ENCODE measurements at regions not wholly inside any gene's neighbourhood (a gene's known extent, or its start where the extent isn't known, plus 50 kb on each side); places are given as distances from the start of the nearest gene placed in this dataset.

DNA sequence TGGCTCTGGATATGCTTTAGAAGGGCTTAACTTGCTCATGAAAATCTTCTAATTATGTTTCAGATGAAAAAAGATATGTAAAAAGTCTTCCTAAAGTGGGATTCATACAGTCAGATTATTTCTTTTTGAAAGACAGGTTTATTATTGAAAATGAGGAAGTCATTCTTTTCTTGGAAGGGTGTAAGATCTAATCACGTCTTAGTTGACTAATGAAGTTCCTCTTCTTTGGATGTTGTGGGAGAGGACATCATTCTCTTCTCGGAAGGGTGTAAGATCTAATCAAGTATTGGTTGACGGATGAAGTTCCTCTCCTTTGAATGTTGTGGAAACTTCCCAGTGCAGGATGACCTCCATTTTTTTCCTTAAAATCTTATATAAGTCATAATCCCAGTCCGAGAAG, 74.9 kb downstream of the ALG10 start:
- no peaks in the 10 kb centered on the region for H3K27me3 ChIP-seq
- intact Hi-C loops (cut with DNase I; ENCODE audit: low total_unique reads), result no loop called here
- WGBS, 2 donors (ENCODE audit: low coverage in 1 of 2), result 49 to 51% methylated on average over 3 to 4 of the region's 4 CpGs
- in situ Hi-C loops (cut with MboI; ENCODE audit: low pct_ligation_motif_present in 1 of 4, low pct_unique_long_range_greater_than_20kb in 1 of 4, low sequenced_read_pairs in 3 of 4), result no loop called here
- no peaks in the 10 kb centered on the region for H3K36me3 ChIP-seq
- H3K4me1 ChIP-seq, result no peaks in the 10 kb centered on the region
- DNase-seq, result no peak
- H3K9me3 ChIP-seq, result no peaks in the 10 kb centered on the region
- no peak for TF ChIP-seq POLR2AphosphoS5 (IDR thresholded peaks at IDR 0.05)
- TF ChIP-seq, protein P1, sequence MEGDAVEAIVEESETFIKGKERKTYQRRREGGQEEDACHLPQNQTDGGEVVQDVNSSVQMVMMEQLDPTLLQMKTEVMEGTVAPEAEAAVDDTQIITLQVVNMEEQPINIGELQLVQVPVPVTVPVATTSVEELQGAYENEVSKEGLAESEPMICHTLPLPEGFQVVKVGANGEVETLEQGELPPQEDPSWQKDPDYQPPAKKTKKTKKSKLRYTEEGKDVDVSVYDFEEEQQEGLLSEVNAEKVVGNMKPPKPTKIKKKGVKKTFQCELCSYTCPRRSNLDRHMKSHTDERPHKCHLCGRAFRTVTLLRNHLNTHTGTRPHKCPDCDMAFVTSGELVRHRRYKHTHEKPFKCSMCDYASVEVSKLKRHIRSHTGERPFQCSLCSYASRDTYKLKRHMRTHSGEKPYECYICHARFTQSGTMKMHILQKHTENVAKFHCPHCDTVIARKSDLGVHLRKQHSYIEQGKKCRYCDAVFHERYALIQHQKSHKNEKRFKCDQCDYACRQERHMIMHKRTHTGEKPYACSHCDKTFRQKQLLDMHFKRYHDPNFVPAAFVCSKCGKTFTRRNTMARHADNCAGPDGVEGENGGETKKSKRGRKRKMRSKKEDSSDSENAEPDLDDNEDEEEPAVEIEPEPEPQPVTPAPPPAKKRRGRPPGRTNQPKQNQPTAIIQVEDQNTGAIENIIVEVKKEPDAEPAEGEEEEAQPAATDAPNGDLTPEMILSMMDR (IDR thresholded peaks at IDR 0.05), result no peak
- no peak for TF ChIP-seq POLR2A (IDR thresholded peaks at IDR 0.05)
- TF ChIP-seq EP300 (IDR thresholded peaks at IDR 0.05; ENCODE audit: low read depth), result no peak
- no peak overlapping the region for H3K27ac ChIP-seq
- no peak overlapping the region for H3K4me3 ChIP-seq

DNA sequence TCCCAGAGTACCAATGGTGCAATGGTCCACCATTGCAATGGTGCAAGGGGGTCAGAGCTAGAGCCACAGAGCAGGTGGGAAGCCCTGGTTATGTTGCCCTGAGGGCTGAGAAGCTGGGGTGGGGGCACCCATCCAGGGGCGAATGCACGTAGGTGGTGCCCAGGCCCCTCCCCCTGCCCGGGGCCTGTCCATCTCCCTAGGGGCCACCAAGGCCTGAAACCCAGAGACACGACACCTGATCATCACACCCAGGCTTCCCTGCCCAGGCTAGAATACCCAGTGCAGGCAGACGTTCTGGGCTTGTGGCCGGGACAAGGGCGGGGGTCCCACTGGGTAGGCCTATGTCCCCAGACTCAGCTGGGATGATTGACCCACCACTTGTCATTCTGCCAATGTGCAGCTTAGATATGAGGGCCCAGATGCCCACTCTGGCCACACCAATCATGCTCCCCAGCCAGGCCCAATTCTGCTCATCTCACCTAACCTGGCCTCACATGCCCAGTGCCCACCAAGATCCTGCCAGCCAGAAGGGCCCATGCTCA, 83.2 kb downstream of the ALG10 start:
- 87% methylated on average over 7 of the region's 7 CpGs; no CpG with 5 or more reads in 1 of the 2 donors for WGBS, 2 donors (ENCODE audit: low coverage in 1 of 2)
- in situ Hi-C loops (cut with MboI; ENCODE audit: low pct_ligation_motif_present in 1 of 4, low pct_unique_long_range_greater_than_20kb in 1 of 4, low sequenced_read_pairs in 3 of 4), result loop anchor here in 1 of 4 donors (25.0 kb wide), 1 partner anchor 107 kb away; no protein-coding TSS in a partner anchor

DNA sequence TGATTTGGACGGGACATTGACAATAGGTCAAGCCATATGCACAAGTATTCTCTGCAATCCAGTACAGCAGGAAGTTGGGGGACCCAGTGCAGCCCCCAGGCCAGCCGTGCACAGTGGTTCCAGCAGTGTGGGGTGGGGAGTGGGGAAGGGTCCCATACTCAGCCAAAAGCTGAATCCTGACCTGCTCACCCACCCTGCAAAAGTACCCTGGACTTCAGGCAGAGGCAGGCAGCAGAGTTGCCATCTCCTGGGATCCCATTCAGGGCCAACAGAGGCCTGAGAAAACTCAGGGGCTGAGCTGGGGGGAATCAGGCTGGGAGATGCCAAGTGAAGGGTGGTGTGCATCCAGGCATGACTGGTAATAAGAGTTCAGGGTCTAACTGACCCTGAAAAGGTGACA, 83.9 kb downstream of the ALG10 start:
- no peaks in the 10 kb centered on the region for H3K4me1 ChIP-seq
- no peak overlapping the region for H3K4me3 ChIP-seq
- no peaks in the 10 kb centered on the region for H3K9me3 ChIP-seq
- intact Hi-C loops (cut with DNase I; ENCODE audit: low total_unique reads) (no loop called here), in situ Hi-C loops (cut with MboI; ENCODE audit: low pct_ligation_motif_present in 1 of 4, low pct_unique_long_range_greater_than_20kb in 1 of 4, low sequenced_read_pairs in 3 of 4) (loop anchor here in 1 of 4 donors (25.0 kb wide), 1 partner anchor 106 kb away; no protein-coding TSS in a partner anchor)
- no peak for DNase-seq
- TF ChIP-seq, protein P1 (IDR thresholded peaks at IDR 0.05), result no peak
- TF ChIP-seq EP300 (IDR thresholded peaks at IDR 0.05; ENCODE audit: low read depth) (no peak), POLR2A (IDR thresholded peaks at IDR 0.05) (no peak)
- peaks cover 20% of the 10 kb centered on the region for H3K27me3 ChIP-seq
- no peaks in the 10 kb centered on the region for H3K36me3 ChIP-seq
- no peak overlapping the region for H3K27ac ChIP-seq
- WGBS, 2 donors (ENCODE audit: low coverage in 1 of 2), result 83% methylated on average over 2 of the region's 2 CpGs; no CpG with 5 or more reads in 1 of the 2 donors

More for the DNA sequence above, 83.2 kb downstream of the ALG10 start:
- Histone ChIP-seq H3K4me1 (no peaks in the 10 kb centered on the region), H3K9me3 (no peaks in the 10 kb centered on the region), H3K27me3 (peaks cover 20% of the 10 kb centered on the region), H3K27ac (no peak overlapping the region), H3K36me3 (no peaks in the 10 kb centered on the region), H3K4me3 (no peak overlapping the region)
- DNase-seq, result no peak
- intact Hi-C loops (cut with DNase I; ENCODE audit: low total_unique reads), result no loop called here
- TF ChIP-seq, protein P1 (IDR thresholded peaks at IDR 0.05), result no peak
- TF ChIP-seq EP300 (IDR thresholded peaks at IDR 0.05; ENCODE audit: low read depth) (no peak), POLR2AphosphoS5 (IDR thresholded peaks at IDR 0.05) (no peak), POLR2A (IDR thresholded peaks at IDR 0.05) (no peak)

DNA sequence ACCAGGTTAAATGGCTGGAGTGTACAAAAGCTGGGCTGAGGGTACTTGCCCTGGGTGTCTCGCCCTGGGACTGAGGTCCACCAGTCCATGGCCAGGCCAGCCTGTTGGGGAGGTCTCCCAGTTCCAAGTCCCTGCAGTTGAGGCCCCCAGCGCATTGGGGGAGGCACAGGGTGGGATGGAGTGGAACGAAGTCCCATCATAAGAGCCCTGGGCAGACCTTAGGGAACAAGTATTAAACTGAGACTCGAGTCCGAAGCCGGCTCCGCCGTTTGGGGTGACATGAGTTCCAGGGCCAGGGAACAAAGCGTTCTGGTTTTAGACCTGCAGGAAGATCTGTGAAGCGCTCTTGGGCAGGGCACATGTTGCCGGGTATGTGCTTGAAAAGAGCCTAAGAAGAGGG, 84.7 kb downstream of the ALG10 start:
- Histone ChIP-seq H3K27me3 (peaks cover 20% of the 10 kb centered on the region), H3K27ac (no peak overlapping the region)
- 81 to 100% methylated on average over 2 to 11 of the region's 11 CpGs for WGBS, 2 donors (ENCODE audit: low coverage in 1 of 2)

More for the DNA sequence above, 84.7 kb downstream of the ALG10 start:
- no peak overlapping the region for H3K4me3 ChIP-seq
- intact Hi-C loops (cut with DNase I; ENCODE audit: low total_unique reads) (no loop called here), in situ Hi-C loops (cut with MboI; ENCODE audit: low pct_ligation_motif_present in 1 of 4, low pct_unique_long_range_greater_than_20kb in 1 of 4, low sequenced_read_pairs in 3 of 4) (loop anchor here in 1 of 4 donors (25.0 kb wide), 1 partner anchor 105 kb away; no protein-coding TSS in a partner anchor)
- DNase-seq, result no peak
- no peaks in the 10 kb centered on the region for H3K9me3 ChIP-seq
- TF ChIP-seq POLR2A (IDR thresholded peaks at IDR 0.05), result no peak
- no peak for TF ChIP-seq POLR2AphosphoS5 (IDR thresholded peaks at IDR 0.05)
- no peak for TF ChIP-seq EP300 (IDR thresholded peaks at IDR 0.05; ENCODE audit: low read depth)
- TF ChIP-seq, protein P1 (IDR thresholded peaks at IDR 0.05), result no peak
- no peaks in the 10 kb centered on the region for H3K4me1 ChIP-seq
- H3K36me3 ChIP-seq, result no peaks in the 10 kb centered on the region
